GOT3 (cell line): ENCODE measurements at regions not wholly inside any gene's neighbourhood (a gene's known extent, or its start where the extent isn't known, plus 50 kb on each side); places are given as distances from the start of the nearest gene placed in this dataset.
"Not testable (repeated sequence)": the region's sequence is repeated elsewhere in the genome, so short reads cannot be mapped to it uniquely, and the experiment has no call there.

ENCODE experiments used
- DNase-seq: peaks from one replicate; lab custom pipeline; 2025; ENCODE audit warnings: mixed read lengths; lab: John Stamatoyannopoulos, UW

DNA sequence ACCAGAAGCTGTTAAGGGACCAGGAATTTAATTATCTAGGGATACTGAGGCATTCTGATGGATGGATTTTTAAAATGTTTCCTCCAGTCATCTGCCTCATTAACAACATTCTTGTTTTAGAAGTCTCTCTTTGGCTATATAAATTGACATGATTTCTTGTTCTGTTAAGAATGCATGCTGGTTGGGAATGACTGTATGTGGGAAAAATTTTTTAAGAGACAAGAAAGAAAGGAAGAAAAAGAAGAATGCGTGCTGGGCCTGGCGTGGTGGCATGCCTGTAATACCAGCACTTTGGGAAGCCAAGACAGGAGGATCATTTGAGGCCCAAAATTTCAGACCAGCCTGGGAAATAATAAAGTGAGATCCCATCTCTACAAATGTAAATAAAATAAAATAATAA, 203.6 kb downstream of the GJA1 start:
- DNase-seq = no peak

DNA sequence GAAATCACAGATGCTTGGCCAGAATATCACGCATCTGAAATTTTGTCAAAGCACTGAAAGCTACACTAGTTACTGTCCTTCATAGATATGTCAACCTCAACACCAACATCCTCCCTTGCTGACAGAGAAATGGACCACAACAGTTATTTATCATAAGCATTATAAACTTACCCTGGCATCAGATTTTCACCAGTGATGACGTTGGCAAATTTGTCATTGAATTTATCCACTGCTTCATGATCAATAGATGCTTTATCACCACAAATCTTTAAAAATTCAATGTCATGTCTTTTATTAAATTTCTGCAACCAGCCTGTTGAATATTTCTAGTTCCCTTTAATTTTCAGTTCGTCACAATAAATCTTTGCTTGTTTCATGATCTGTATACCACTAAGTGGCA, 205.7 kb downstream of the GJA1 start:
- no peak for DNase-seq

DNA sequence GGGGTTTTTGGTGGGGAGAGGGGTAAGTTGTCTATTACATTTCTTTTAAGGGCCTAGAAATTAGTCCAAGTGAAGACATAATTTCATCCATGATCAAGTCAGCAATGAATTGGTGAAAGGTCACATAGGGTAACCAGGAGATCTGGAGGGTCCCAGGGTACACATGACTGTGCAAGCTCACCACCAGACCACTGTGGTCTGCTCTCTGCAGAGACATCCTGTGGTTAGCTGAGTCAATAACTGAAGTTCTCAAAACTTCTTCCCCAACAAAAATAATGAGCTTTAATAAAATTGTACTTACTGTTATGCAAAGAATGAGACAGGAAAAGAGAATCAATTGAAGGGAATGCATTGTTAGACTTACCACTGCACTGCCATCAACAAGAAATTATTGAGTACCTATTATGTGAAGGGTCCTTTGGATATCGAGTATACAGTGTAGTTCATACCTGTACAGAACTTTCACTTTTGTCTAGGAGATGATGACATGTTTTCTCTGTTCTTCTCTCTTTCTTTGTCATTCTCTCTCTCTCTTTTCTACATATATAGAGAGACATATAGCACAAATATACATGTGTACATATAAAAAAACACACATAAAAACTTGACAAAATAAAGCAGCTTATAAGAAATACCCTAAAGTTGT, 209.8 kb downstream of the GJA1 start:
- no peak for DNase-seq

DNA sequence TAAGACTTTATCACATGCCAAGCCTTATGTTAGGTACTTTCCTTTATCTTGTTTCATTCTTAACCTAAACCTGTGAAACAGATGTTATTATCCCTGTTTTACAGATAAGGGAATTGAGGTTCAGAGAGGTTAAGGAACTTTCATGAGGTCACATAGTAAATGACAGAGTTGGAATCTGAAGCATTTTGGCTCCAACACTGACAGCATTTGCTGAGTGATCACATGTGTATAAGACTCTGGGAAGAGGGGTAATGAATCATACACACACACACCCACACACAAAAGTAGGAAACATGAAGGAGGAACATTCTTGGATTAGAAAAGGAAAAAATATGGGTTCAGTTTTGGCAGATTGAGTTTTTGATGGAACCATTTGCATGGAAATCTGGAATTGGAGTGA, 212.5 kb downstream of the GJA1 start:
- no peak for DNase-seq

DNA sequence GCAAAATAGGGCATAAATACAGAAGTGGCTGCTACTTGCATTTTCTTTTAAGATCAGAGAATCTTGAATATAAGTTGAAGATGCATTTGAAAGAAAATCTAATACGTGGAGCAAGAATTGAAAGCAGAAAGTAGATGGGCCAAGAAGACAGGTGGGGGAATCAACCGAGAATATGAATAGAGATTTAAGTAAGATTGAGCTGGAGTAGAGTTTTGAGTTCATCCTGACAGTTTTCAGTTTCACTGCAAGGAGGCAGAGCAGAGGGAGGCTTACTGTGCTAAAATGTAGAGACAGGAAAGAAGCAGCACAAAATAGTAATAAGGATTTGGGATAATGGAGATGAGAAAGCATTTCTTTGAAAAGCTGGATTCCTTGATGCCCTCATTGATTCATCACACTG, 214.5 kb downstream of the GJA1 start:
- no peak for DNase-seq

DNA sequence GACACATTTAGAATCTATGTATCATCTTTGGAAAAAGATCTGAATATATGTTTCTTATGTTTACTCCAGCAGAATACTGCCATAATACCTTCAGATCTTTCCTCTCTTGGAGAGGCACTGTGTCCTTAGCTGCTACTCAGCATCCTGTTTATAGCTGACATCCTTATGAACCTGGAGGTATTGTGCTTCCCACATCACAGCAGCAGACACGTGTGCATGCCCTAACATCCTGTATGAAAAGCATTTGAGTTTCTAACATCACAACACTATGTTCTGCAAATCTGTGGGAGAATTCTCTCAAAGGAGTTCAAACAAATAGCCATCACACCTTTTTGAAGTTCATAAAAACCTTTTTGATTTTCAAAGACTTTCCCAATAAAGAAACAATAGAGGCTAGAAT, 216.0 kb downstream of the GJA1 start:
- DNase-seq = no peak

DNA sequence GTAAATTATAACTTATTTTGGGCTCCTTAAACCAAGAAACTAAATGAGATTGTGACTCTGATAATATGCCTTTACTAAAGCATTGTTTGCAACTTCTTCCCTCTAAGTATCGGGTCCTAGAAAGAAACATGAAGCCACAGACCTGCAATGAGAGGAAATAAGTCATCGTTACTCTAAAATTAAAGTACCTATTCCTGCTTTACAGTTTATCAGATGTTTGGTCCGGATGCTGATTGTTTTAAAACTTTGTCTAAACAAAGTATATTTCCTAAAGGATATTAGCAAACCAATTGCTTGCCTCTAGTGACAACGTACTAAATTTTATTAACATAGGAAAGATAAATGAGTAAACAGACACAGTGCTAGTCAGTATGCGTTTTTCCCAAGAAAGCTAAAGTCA, 216.8 kb downstream of the GJA1 start:
- no peak for DNase-seq

DNA sequence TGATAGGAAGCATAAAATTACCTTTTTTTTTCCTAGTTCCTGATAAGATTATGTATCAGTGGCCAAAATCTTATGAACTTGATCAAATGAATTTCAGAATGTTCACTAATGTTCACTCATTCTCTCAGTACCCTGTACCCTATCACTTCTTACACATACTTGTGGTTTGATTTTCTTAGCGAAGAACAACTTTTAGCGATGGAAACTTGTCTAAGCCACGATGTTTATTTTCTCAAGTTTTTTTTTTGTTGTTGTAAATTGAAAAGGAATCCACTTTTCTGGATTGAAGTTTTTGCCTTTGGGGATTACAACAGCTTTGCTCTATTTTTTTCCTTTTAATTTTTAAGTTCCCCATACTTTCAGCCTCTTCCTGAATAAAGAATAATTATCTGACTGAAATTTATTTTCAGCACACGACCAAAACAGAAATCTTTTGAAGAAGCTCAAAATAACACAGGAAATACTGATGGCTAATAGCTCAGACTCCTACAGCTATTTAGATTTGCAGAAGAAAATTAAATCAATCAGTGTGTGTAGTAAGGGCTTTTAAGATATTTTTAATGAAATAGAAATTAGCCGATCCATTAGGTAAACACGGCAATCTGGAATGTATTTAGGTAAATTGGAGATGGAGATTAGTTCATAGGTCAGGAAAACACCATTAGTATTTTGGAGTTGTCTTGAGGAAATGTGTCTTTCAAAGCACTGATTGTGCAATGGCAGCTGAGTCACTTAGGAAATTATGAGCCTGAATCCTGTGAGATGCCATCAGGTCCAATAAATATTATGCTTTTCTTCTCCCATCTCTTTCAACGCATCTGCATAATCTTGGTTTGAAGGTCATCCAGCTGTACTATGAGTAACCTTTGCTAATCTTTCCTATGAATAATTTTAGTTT, 217.5 kb downstream of the GJA1 start:
- DNase-seq = no peak

DNA sequence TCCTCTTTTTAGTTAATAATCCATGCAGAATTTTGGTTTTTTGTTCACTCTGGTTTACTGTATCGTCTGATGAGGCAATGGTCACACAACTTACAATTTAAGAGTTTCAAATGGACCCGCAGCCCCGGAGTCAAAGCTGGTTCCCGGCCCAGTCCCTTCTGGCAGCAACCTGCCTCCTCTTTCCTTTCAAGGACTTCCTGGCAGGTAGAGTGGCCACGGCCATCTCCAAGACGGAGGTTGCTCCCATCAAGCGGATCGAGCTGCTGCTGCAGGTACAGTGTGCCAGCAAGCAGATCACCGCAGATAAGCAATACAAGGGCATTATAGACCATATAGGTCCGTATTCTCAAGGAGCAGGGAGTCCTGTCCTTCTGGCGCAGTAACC, 218.2 kb downstream of the GJA1 start:
- no peak for DNase-seq

DNA sequence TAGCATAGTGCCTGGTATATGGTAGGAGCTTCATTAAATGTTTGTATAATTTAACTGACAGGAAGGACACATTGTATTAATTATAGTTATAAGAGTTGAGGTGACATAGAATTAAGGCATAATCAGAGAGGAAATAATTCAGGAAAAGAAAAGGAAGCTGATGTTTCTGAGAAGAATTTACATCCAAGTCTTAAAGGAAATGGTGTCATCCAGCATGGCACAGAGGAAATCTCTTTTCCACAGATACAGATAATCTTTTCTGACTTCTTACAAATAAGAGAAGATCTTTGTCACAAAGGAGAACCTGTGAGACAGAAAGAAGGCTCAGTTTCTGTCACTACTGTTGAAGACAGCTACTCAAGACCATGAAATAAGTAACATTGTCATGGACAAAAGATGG, 222.5 kb downstream of the GJA1 start:
- DNase-seq = no peak

DNA sequence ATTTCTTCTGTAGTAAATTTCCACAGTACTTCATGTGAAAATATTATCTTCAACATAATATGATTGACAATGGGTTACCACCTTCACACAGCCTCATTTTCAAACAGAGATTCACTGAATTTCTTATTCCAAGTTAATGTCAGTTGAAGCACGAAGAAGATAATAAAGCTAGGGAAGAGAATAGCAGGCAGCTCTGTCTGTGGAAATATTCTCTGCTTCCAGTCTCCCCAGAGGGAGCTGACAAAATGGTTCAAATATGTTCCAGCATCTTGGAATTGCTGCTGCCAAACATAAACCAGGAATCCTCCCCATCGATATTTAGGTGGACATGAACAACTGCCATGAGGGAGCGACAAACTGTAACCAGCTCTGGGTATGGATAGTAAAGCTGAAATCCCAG, 224.8 kb downstream of the GJA1 start:
- no peak for DNase-seq

DNA sequence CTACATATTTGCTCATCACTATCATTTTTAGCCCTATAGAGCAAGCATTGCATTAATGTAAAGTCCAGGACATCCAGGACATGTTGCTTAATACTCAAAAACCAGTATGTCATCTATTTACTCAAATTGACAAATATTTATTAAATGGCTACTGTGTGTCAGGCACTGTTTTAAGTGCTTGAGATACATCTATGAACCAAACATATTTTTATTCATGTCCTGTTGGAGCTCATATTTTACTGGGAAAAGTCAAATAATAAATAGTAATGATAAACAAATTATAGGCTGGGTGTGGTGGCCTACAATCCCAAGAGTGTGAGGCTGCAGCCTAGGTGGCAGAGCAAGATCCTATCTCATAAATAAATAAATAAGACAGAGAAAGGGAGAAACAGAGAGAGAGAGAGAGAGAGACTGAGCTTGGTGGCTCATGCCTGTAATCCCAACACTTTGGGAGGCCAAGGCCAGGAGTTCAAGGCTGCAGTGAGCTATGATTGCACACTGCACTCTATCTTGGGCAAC, 227.9 kb downstream of the GJA1 start:
- DNase-seq = no peak

DNA sequence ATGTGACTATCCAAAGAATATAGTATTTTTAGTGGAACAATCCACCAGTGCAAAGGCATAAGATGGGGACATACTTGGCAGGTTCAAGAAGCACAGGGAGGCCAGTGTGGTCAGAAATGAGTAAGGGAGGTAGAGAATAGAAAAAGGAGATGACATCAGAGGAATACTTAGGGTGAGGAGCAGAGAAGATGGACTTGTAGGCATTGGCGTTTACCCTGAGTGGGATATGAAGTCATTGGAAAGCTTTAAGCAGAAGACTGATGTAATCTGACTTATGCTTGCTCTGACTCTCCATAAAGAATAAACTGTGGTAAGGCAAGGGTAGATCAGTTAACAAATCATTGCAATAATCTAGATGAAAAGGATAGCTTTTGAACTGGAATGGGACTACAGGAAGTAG, 228.7 kb downstream of the GJA1 start:
- DNase-seq = no peak

DNA sequence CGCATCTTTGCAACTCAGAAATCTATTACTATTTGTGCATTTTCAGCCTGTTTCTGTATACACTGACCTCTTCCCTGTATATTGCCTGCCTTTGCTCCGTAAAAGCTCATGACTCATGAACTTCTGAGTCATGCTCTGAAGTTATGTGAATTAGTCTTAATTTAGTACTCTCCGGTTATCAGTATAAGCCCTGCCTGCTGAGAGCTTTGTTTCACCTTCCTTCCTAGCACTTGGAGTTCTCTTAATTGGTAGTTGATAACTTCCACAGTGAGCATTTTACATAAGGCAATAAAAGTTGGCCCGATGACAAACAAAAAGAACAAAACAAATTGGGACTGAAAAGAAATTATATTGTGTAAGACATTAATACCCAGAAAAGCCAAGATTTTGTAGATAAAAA, 231.4 kb downstream of the GJA1 start:
- DNase-seq = no peak

DNA sequence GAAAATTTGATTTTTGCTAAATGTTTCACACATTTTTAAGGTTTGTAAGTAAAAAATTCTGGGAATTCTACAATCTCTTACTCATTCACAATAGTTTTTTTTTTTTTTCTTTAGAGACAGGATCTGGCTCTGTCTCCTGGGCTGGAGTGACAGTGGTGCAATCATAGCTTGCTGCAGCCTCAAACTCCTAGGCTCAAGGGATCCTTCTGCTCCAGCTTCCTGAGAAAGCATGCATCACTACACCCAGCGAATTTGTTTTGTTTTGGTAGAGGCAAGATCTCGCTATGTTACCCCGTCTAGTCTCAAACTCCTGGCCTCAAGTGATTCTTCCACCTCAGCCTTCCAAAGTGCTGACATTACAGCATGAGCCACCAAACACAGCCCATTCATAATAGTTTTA, 232.8 kb downstream of the GJA1 start:
- DNase-seq = no peak

DNA sequence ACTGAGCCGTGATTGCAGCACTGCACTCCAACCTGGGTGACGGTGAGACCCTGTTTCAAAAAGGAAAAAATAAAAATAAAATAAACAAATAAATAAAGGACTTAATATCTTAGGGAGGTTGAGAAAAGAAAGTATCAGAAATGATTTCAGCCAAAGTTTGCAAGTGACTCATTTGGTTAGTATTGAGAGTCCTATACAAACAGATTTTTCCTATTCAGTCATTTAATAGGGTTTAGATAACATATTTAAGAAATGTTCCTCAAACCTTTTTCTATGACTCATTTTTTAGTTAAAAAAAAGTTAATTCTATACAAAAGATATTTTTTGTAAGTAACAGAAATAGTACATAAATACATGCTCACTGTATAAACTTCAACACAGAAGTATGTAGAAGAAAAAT, 235.1 kb downstream of the GJA1 start:
- DNase-seq = no peak

DNA sequence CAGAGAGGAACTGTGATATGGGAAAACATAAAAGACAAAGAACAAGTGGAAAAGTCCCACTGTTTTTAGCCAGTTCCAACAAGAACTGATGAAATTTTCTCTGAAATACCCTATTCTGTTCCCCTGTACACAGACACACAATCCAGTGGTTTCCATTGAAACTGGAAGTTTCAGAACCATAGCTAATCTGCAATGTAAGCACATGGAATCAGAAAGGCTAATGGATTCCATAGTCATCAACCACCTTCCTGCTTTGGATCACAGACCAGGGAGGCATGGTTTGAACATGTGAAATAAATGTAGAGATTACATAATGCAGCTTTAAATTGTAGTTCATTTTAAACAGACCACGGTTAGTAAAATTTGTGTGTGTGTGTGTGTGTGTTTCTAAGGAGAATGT, 242.1 kb downstream of the GJA1 start:
- DNase-seq = no peak

DNA sequence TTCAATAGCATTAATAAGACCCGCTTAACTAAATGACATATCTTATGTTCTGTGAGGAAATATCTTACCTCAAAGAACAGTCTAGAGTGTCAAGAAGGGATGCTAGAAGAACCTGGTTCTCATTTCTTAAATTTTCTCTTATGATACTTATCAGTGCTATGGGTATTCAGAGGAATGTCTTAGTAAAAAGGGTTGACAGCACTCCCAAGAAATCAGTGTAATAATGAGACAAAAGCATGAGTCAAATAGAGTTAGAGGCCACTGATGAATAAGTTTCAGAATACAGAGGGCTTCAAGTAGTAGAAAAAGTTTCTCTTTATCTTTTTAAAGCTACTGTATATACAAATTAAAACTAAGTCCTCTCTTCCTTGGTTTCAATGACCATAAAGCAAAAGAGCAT, 242.8 kb downstream of the GJA1 start:
- no peak for DNase-seq

DNA sequence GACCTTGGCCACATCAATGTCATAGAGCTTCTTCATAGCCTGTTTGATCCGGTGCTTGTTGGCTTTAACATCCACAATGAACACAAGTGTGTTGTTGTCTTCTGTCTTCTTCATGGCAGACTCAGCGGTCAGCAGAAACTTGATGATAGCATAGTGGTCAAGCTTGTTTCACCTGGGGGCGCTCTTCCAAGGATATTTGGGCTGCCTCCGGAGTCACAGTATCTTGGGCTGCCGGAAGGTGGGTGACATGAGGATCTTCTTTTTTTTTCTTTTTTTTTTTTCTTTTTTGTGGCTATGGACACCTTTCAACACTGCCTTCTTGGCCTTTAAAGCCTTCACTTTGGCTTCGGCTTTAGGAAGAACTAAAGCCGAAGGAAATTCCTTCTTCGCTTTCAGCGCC, 244.6 kb downstream of the GJA1 start:
- no peak for DNase-seq

DNA sequence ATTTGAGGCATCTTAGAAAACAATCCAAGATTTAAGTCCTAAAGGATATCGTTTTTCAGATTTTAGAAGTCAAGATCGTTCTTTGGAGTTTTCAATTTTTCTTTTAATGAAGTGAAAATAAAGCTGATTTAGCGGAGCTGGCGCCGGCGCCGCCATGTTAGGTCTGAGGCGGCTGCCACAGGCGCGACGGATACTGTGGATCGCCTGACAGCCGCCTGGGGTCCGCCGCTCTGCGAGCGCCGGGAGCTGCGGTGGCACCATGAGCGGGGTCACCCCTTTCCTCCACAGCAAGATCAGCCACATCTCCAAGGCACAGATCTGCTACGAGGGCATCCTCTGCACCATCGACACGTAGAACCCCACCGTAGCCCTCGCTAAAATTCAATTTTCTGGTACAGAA, 247.2 kb downstream of the GJA1 start:
- no peak for DNase-seq

DNA sequence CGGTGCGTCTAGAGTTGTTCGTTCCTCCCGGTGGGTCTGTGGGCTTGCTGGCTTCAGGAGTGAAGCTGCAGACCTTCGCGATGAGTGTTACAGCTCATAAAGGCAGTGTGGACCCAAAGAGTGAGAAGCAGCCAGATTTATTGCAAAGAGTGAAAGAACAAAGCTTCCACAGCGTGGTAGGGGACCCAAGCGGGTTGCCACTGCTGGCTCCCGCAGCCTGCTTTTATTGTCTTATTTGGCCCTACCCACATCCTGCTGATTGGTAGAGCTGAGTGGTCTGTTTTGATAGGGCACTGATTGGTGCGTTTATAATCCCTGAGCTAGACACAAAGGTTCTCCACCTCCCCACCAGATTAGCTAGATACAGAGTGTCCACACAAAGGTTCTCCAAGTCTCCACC, 250.4 kb downstream of the GJA1 start:
- not testable (repeated sequence) for DNase-seq

DNA sequence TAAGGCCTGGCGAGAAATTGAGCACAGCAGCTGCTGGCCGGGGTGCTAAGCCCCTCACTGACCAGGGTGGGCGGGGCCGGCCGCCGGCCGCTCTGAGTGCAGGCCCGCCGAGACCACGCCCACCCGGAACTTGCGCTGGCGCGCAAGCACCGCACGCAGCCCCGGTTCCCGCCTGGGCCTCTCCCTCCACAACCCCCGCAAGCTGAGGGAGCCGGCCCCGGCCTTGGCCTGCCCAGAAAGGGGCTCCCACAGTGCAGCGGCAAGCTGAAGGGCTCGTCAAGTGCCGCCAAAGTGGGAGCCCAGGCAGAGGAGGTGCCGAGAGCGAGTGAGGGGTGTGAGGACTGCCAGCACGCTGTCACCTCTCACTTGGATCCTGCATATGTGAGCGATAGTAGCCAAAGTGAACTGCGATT, 251.2 kb downstream of the GJA1 start:
- DNase-seq = no peak

DNA sequence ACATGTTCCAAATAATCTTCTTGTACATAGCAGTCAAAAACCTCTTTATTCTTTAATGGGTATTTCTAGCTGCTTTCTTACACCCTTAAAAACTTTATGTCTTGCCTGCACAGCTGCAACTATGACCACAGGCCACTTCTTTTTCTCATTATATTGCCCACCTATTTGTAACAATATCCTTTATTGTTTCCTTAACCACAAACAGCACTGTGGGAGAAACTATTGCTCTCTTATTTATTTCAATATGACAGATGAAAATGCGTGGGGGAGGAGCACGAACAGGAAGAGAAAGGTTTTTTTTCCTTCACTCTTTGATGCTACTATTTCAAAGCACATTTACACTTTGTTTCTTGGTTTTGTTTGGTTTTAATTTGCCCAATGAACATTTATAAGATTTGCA, 253.5 kb downstream of the GJA1 start:
- no peak for DNase-seq

DNA sequence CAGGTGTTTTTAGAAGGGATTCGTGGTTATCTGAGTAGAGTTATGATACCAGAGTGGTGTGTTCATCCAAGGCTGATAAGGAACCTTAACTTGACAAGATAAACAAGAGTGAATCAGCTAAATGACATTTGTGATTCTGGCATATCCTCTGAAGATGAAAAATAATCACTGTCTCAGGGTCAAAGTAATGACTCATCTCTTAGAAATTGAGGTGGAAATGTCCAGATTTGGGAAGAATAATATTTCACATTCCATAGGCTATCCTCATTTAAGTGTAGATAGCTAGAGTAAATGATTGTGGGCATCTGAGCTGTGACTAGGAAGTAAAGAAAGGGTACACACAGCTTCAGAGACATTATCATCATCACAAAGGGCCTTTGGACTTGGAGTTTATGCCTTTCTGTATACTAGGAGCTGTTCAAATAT, 255.7 kb downstream of the GJA1 start:
- no peak for DNase-seq
